ENCODE measurements at regions not wholly inside any gene's neighbourhood (a gene's known extent, or its start where the extent isn't known, plus 50 kb on each side); places are given as distances from the start of the nearest gene placed in this dataset.

DNA sequence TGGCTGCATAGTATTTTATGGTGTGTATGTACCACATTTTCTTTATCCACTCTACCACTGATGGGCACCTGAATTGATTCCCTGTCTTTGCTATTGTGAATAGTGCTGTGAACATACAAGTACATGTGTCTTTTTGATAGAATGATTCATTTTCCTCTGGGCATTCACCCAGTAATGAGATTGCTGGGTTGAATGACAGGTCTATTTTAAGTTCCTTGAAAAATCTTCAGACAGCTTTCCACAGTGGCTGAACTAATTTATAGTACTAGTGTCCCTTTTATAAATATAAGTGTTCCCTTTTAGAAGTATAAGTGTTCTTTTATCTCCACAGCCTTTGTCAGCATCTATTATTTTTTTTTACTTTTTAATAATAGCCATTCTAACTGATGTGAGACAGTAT lies 303.9 kb upstream of the EPHA4 start:
- TF ChIP-seq EZH2 (IDR thresholded peaks at IDR 0.05; ENCODE audit: borderline replicate concordance, low read depth, low read length, poor library complexity, severe bottlenecking) = no peak
- TF ChIP-seq CTCF (conservative IDR thresholded peaks at IDR 0.05; ENCODE audit: low read depth, low read length) = no peak
